ENCODE measurements at regions not wholly inside any gene's neighbourhood (a gene's known extent, or its start where the extent isn't known, plus 50 kb on each side); places are given as distances from the start of the nearest gene placed in this dataset.

DNA sequence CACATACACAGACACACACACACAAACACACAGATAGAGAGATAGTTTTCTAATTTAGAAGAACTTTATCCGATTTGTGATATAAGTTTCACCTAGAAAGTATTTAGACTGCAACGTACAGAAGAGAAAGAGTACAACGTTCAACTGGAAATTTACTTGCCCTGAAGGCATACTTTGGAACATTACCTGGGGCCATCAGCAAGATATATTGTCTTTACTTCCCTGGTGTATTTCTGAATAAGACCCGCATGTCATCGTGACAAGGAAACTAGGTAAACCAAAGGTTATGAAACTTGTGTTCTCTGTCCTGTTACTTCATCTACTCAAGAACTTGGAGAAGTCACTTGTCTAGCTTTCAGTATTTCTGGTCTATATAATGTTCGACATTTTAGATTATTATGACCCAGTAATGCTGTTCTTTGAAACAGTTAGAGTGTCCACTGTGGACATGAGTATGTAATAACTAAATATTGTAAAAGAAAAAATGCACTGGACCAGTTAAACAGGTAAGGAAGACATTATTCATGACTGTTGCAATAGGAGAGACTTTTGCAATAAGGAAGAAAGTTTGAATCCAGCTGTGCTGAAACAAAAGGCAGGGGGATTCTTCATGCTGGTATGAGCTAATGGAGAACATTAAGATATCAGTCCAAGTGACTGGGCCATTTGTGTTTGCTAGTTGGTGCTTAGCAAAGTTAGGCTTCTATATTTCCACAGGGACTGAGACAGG lies 1791.1 kb downstream of the MAT2B start:
- Histone ChIP-seq H3K4me1 (ENCODE audit: control insufficient read depth in 4 of 4, insufficient read depth in 4 of 4, low read length in 3 of 4) (no peaks in the 10 kb centered on the region), H3K4me3 (ENCODE audit: low read depth in 1 of 3, low read length in 3 of 3) (no peak overlapping the region), H3K9ac (ENCODE audit: low read depth in 1 of 2, low read length in 2 of 2) (no peak overlapping the region), H3K27me3 (ENCODE audit: control insufficient read depth in 4 of 4, insufficient read depth in 4 of 4, low read length in 3 of 4) (no peaks in the 10 kb centered on the region), H3K27ac (ENCODE audit: low read depth in 1 of 2, low read length in 2 of 2) (no peak overlapping the region), H3K9me3 (ENCODE audit: control insufficient read depth in 4 of 4, low read length in 3 of 4) (no peaks in the 10 kb centered on the region), H3K36me3 (ENCODE audit: control insufficient read depth in 4 of 4, insufficient read depth in 3 of 4, low read depth in 1 of 4, low read length in 3 of 4) (no peaks in the 10 kb centered on the region)
- DNase-seq (ENCODE audit: low spot score), result no peak
- TF ChIP-seq TAF1 (conservative IDR thresholded peaks at IDR 0.05), result no peak
- TF ChIP-seq HNF4G (IDR thresholded peaks at IDR 0.05), result no peak
- TF ChIP-seq SP1 (IDR thresholded peaks at IDR 0.05), result no peak
- TF ChIP-seq, protein P1, sequence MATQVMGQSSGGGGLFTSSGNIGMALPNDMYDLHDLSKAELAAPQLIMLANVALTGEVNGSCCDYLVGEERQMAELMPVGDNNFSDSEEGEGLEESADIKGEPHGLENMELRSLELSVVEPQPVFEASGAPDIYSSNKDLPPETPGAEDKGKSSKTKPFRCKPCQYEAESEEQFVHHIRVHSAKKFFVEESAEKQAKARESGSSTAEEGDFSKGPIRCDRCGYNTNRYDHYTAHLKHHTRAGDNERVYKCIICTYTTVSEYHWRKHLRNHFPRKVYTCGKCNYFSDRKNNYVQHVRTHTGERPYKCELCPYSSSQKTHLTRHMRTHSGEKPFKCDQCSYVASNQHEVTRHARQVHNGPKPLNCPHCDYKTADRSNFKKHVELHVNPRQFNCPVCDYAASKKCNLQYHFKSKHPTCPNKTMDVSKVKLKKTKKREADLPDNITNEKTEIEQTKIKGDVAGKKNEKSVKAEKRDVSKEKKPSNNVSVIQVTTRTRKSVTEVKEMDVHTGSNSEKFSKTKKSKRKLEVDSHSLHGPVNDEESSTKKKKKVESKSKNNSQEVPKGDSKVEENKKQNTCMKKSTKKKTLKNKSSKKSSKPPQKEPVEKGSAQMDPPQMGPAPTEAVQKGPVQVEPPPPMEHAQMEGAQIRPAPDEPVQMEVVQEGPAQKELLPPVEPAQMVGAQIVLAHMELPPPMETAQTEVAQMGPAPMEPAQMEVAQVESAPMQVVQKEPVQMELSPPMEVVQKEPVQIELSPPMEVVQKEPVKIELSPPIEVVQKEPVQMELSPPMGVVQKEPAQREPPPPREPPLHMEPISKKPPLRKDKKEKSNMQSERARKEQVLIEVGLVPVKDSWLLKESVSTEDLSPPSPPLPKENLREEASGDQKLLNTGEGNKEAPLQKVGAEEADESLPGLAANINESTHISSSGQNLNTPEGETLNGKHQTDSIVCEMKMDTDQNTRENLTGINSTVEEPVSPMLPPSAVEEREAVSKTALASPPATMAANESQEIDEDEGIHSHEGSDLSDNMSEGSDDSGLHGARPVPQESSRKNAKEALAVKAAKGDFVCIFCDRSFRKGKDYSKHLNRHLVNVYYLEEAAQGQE (IDR thresholded peaks at IDR 0.05), result no peak
- no peak for TF ChIP-seq JUND (IDR thresholded peaks at IDR 0.05)
- WGBS, result 79% methylated on average over 6 of the region's 6 CpGs

DNA sequence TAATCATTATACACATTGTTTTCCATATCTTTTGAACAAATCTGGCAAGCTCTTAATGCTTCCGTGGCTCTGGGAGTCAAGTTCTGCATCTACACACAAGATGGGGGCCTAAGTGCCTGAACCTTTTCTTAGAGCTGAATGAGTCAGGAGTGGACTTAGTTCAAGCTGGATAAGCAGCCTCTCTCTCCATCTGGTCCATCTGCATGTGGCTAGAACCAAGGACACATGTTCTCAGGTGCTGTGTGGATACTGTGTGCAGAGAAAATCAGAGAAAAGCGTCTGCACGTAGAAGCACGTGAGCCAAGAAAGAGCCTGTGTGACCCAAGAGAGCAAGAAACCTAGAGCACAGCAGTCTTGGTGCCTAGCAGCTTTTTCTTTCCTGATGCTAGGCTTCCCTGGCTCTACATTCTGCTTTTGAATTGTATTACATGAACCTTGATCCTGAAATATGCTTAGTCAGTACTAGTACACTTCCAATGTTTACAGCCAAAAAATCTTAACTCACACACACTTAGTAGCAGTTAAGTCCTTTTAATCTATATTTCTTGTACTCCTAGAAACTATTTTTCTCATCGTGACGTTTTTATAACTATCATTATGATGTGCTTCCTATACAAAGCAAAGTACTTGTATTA lies 1798.9 kb downstream of the MAT2B start:
- no peak for DNase-seq (ENCODE audit: low spot score)
- H3K4me1 ChIP-seq (ENCODE audit: control insufficient read depth in 4 of 4, insufficient read depth in 4 of 4, low read length in 3 of 4), result no peaks in the 10 kb centered on the region
- no peaks in the 10 kb centered on the region for H3K9me3 ChIP-seq (ENCODE audit: control insufficient read depth in 4 of 4, low read length in 3 of 4)
- H3K27me3 ChIP-seq (ENCODE audit: control insufficient read depth in 4 of 4, insufficient read depth in 4 of 4, low read length in 3 of 4), result no peaks in the 10 kb centered on the region
- TF ChIP-seq, protein P2, sequence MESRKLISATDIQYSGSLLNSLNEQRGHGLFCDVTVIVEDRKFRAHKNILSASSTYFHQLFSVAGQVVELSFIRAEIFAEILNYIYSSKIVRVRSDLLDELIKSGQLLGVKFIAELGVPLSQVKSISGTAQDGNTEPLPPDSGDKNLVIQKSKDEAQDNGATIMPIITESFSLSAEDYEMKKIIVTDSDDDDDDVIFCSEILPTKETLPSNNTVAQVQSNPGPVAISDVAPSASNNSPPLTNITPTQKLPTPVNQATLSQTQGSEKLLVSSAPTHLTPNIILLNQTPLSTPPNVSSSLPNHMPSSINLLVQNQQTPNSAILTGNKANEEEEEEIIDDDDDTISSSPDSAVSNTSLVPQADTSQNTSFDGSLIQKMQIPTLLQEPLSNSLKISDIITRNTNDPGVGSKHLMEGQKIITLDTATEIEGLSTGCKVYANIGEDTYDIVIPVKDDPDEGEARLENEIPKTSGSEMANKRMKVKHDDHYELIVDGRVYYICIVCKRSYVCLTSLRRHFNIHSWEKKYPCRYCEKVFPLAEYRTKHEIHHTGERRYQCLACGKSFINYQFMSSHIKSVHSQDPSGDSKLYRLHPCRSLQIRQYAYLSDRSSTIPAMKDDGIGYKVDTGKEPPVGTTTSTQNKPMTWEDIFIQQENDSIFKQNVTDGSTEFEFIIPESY (IDR thresholded peaks at IDR 0.05), result no peak
- 74% methylated on average over 6 of the region's 6 CpGs for WGBS
- no peak overlapping the region for H3K27ac ChIP-seq (ENCODE audit: low read depth in 1 of 2, low read length in 2 of 2)
- H3K4me3 ChIP-seq (ENCODE audit: low read depth in 1 of 3, low read length in 3 of 3), result no peak overlapping the region
- no peaks in the 10 kb centered on the region for H3K36me3 ChIP-seq (ENCODE audit: control insufficient read depth in 4 of 4, insufficient read depth in 3 of 4, low read depth in 1 of 4, low read length in 3 of 4)
- no peak overlapping the region for H3K9ac ChIP-seq (ENCODE audit: low read depth in 1 of 2, low read length in 2 of 2)

DNA sequence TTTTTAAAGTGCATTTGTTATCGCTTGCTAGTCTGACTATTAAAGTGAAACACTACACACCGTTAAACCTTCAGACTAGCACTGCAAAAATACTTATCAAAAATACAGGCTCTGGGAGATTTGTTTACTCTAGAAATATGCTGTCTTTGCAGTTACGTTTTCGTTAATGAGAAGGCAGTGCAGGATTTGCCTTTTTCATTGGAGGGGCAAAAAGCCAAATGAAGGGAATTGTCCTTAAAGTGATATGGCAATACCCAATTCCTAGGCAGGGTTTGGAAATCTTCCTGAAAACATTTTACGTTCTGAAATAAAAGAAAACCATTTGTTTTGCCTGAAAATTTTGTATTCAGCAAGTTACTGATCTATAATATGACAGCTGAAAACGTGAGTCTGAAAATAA lies 1800.2 kb downstream of the MAT2B start:
- no peak overlapping the region for H3K9ac ChIP-seq (ENCODE audit: low read depth in 1 of 2, low read length in 2 of 2)
- WGBS, result 56% methylated on average over 6 of the region's 6 CpGs

More for the DNA sequence above, 1800.2 kb downstream of the MAT2B start:
- H3K27ac ChIP-seq (ENCODE audit: low read depth in 1 of 2, low read length in 2 of 2), result no peak overlapping the region
- no peak overlapping the region for H3K4me3 ChIP-seq (ENCODE audit: low read depth in 1 of 3, low read length in 3 of 3)
- DNase-seq (ENCODE audit: low spot score), result no peak
- TF ChIP-seq FOXA1 (IDR thresholded peaks at IDR 0.05), result no peak
- TF ChIP-seq, protein P3, sequence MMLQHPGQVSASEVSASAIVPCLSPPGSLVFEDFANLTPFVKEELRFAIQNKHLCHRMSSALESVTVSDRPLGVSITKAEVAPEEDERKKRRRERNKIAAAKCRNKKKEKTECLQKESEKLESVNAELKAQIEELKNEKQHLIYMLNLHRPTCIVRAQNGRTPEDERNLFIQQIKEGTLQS (IDR thresholded peaks at IDR 0.05), result no peak
- no peak for TF ChIP-seq TAF1 (conservative IDR thresholded peaks at IDR 0.05)
- TF ChIP-seq HNF4A (conservative IDR thresholded peaks at IDR 0.05), result no peak
- TF ChIP-seq NR2F2 (IDR thresholded peaks at IDR 0.05), result no peak
- TF ChIP-seq FOXA2 (IDR thresholded peaks at IDR 0.05), result no peak
- no peak for TF ChIP-seq RAD21 (IDR thresholded peaks at IDR 0.05)
- TF ChIP-seq, protein P2 (IDR thresholded peaks at IDR 0.05), result no peak
- no peak for TF ChIP-seq YY1 (IDR thresholded peaks at IDR 0.05)
- TF ChIP-seq, protein P4, sequence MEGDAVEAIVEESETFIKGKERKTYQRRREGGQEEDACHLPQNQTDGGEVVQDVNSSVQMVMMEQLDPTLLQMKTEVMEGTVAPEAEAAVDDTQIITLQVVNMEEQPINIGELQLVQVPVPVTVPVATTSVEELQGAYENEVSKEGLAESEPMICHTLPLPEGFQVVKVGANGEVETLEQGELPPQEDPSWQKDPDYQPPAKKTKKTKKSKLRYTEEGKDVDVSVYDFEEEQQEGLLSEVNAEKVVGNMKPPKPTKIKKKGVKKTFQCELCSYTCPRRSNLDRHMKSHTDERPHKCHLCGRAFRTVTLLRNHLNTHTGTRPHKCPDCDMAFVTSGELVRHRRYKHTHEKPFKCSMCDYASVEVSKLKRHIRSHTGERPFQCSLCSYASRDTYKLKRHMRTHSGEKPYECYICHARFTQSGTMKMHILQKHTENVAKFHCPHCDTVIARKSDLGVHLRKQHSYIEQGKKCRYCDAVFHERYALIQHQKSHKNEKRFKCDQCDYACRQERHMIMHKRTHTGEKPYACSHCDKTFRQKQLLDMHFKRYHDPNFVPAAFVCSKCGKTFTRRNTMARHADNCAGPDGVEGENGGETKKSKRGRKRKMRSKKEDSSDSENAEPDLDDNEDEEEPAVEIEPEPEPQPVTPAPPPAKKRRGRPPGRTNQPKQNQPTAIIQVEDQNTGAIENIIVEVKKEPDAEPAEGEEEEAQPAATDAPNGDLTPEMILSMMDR (IDR thresholded peaks at IDR 0.05; ENCODE audit: low read depth, low read length, missing input control), result no peak
- no peak for TF ChIP-seq RXRA (IDR thresholded peaks at IDR 0.05)
- TF ChIP-seq JUND (IDR thresholded peaks at IDR 0.05), result no peak
- no peak for TF ChIP-seq SP1 (IDR thresholded peaks at IDR 0.05)
- no peaks in the 10 kb centered on the region for H3K36me3 ChIP-seq (ENCODE audit: control insufficient read depth in 4 of 4, insufficient read depth in 3 of 4, low read depth in 1 of 4, low read length in 3 of 4)
- H3K9me3 ChIP-seq (ENCODE audit: control insufficient read depth in 4 of 4, low read length in 3 of 4), result no peaks in the 10 kb centered on the region
- H3K4me1 ChIP-seq (ENCODE audit: control insufficient read depth in 4 of 4, insufficient read depth in 4 of 4, low read length in 3 of 4), result no peaks in the 10 kb centered on the region
- no peaks in the 10 kb centered on the region for H3K27me3 ChIP-seq (ENCODE audit: control insufficient read depth in 4 of 4, insufficient read depth in 4 of 4, low read length in 3 of 4)

Measured in liver (tissue), 8 donors.